GM08714 (cell line): ENCODE measurements at regions not wholly inside any gene's neighbourhood (a gene's known extent, or its start where the extent isn't known, plus 50 kb on each side); places are given as distances from the start of the nearest gene placed in this dataset.
"Not testable (repeated sequence)": the region's sequence is repeated elsewhere in the genome, so short reads cannot be mapped to it uniquely, and the experiment has no call there.

Experiments
- H3K4me3 ChIP-seq: fragments of 200-500 bp; sonication (Bioruptor generic); 2 replicates; pipeline ENCODE4 v1.5.1; 2014; ENCODE audit warnings: mild to moderate bottlenecking, low read length, inconsistent platforms
- ZNF274 ChIP-seq: IDR thresholded peaks from 2 replicates; pipeline ENCODE4 v1.6.1; 2012; ENCODE audit warnings: mild to moderate bottlenecking, low read depth, low read length

DNA sequence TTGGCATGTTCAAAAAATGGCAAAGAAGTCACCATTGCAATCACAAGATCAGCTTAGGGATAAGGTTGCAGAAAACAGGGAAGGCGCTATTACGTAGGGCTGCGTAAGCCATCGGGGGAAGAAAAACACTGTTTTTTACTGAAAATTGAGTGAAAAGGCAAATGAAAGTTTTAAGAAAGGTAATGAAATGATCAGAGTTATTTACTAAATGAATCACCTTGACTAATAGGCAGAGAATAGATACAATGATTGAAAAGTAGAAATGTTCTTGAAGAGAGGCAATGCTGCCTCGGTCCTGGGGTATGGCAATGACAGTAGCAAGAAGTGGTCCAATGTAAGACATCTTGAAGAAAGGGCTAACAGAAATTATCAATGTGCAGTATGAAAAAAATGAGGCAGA lies 1227.8 kb upstream of the ZEB2 start:
- TF ChIP-seq ZNF274, result no peak
- no peak overlapping the region for H3K4me3 ChIP-seq

DNA sequence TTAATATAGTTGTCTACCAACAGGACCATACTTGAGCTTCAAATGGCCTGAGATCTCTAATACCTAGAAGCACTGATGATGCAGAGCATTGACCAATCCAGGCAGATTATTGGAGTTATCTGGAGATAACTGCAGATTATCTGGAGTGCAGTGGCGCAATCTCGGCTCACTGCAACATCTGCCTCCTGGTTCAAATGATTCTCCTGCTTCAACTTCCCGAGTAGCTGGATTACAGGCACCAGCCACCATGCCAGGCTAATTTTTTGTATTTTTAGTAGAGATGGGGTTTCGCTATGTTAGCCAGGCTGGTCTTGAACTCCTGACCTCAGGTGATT lies 1225.4 kb upstream of the ZEB2 start:
- not testable (repeated sequence) for H3K4me3 ChIP-seq

DNA sequence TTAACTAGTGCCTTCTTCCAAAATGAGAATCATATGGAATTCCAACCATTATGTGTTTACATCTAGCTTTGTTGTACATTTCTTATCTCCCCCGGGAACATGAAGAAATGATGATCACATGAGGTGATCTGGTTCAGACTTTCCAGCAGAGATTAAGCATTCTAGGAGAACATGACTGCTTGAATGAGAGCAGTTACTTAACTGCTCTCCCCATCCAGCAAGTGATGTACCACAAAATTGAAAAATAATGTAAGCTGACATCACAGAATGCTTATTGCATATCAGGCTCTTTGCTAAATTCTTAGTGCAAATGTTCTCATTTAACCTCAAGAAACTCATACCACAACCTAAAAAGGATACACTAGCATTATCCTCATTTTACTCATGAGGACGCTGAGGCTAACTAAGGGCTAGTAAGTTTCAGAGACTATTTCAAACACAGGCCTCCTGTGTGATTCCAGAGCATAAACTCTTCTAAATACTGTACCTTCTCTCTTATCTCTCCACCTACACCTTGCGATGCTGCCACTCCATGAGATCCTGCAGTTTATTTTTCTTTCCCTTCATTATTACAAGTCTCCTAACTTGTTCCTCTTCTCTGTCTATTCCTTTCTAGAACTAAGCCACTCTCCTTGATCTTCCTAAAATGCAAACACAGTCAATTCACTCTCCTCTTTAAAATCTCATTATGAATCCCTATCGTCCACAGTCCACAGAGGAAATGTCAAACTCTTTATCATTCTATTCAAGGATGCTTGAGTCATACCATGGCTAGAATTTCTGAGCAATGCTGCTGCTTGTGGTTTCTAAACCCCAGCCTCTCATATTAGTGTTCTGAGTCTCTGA lies 1224.8 kb upstream of the ZEB2 start:
- no peak overlapping the region for H3K4me3 ChIP-seq
- TF ChIP-seq ZNF274, result no peak

DNA sequence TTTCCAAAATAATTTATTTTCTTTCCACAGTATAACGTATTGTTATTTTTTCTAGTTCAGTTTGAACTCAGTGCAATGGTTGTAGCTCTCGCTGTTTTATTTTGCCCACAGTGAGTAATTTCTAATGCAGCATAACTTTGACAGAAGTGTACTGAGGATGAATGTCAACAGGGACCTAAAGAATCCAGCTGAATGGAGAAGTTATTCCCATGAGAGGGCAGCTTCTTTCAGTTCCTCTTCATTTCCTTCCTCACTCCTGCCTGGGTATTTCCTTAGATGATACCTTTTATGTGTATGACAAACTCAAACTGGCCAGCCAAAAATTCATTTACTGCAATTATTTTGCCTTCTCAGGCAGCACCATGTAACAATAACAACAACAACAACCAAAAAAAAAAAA lies 1223.1 kb upstream of the ZEB2 start:
- H3K4me3 ChIP-seq, result no peak overlapping the region
- TF ChIP-seq ZNF274, result no peak

DNA sequence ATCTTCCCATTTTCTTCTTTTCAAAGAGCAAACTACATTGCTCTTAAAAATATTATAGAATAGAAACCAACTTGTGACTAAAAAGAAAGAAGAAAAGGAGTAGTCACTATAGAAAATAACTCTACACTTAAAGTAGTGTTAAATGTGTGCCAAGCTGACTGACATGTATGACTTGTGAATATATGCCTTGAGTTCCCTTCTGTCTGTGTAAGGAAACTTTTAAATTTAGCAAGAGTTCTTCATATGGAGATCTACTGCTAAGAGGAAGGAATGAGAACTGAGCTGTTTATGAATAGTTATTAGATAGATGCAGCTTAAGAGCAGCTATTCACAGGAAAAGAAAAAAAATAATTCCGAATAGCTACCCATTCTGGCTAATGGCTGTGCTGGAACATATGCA lies 1221.7 kb upstream of the ZEB2 start:
- TF ChIP-seq ZNF274, result no peak
- H3K4me3 ChIP-seq, result no peak overlapping the region

DNA sequence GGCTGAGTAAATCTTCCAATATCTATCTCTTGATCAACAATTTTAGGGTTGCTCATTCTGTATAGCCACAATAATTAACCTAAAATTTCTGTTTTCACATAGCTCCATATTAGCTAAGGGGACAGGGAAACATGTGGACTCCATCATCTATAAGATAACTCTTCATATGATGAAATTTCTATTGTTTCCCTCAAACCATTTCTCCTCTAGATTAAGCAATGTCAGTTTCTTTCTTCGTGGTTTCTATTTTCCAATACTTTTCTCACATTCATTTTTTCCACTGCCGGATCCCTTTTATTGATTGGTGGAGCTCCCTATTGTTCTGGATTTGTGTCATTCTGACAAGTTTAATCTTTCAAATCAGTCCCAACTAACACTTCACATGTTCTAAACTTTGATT lies 1221.3 kb upstream of the ZEB2 start:
- no peak for TF ChIP-seq ZNF274
- H3K4me3 ChIP-seq, result no peak overlapping the region

DNA sequence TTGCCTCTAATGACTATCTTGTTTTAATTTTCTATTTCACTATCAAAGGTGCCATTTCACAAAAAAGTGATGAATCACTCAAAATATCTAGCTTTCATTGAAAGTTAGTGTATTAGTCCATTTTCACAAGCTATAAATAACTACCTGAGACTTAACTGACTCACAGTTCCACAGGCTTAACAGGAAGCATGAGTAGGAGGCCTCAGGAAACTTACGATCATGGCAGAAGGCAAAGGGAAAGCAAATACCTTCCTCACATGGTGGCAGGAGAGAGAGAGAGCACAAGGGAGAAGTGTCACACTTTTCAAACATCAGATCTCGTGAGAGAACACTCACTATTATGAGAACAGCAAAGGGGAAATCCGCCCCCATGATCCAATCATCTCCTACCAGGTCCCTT lies 1220.4 kb upstream of the ZEB2 start:
- no peak overlapping the region for H3K4me3 ChIP-seq
- TF ChIP-seq ZNF274, result no peak

DNA sequence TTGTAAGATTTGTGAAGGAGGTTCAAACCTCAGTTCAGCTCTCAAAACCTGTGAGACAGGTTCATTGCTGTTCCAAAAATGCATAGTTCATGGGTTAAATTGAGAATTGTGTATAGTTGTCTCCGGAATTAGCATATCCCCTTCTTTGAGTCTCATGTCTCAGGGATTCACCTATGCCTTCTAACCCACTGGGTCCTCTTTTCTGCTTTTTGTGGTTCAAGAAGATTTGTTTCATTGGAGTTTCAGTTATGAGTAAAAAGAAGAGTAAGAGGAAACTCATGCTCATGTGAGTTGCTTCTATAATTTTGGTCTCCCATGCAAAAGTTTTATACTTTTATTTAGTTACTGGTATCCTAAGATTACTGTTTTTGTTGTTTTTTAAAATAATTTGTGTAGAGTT lies 1219.8 kb upstream of the ZEB2 start:
- no peak for TF ChIP-seq ZNF274
- no peak overlapping the region for H3K4me3 ChIP-seq

DNA sequence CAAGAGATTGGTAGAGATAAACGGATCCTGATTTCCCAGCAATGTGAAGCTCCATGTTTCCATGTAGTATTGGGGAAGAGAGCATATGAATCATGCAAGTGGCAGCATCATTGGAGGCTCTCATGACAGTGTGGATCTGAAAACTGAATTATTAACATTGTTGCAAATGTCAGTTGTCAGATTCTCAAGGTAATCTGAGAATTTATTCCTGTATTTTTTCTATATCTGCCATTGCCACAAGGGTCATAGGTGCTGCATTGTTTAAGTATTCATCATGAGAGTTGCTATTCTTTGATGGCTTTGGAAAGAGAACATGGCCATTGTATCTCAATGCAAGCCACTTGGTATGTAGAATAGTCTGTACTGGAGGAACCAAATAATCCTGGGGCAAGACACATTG lies 1217.0 kb upstream of the ZEB2 start:
- H3K4me3 ChIP-seq, result no peak overlapping the region
- no peak for TF ChIP-seq ZNF274

DNA sequence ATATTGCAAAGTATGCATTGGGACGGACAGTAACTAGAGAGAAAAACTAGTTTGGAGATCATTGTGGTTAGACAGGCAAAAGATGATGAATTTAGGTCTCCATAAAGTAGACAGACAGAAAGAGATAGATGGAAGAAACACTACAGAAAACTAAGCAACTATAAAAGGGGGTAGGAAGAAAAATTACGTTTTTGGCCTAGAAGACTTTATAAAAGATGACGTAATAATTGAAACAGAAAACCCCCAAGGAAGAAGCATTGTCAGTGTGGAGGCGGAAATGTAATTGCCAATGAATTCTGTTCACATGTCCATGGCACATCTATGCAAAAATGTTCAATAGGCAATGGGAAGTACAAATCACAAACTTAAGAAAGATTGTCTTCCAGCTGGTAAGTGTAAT lies 1211.5 kb upstream of the ZEB2 start:
- TF ChIP-seq ZNF274, result no peak
- no peak overlapping the region for H3K4me3 ChIP-seq

DNA sequence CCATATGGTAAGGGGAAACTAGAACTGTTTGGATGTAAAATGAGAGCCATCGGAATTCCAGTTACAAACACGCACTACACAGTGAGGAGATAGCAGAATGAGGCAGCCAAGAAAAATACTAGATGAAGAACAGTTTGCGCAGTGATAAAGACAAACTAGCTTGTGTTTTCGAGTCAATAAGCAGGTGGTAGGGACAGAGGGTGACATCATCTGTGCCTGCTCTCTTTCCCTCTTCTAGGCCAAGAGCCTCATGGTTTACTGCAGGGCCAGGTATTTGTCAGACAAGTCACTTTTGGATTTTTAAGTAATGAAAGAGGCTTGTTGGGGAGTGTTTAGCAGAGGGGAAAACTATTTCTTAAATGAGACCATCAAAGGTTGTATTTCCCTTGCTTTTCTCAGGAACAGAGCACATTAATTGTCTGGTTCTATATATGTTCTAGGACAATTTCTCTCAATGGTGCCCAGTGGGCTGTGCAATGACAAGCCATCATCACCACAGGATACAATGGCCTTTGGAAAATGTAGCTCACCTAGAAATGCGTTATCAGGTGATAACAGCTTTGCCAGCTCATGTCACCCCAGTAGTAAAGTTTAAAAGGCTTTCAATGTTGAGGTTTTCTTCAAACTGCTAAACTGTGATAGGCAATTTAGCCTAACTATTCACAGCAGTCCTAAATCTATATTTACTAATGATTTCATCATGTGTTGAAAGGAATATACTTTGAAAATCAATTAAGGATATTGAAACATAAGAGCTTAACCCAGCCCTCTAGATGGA lies 1210.3 kb upstream of the ZEB2 start:
- H3K4me3 ChIP-seq, result no peak overlapping the region
- TF ChIP-seq ZNF274, result no peak

DNA sequence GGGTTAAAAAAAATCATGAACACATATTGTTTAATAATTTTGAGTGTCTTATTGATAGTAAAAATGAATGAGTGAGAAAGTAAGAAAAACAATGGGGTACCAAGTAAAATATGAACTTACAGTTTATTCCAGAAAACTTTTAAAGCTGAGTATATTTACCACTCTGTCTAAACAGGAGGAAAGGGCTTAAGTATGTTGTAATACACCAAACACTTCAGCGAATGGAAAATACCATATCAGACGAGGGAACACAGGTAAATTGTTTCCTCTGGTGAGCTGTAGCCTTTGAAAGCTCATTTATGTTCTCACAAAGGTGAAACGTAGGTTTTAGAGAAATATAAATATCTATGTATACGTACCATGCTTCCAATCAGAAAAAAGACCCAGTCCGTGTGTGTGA lies 1209.6 kb upstream of the ZEB2 start:
- TF ChIP-seq ZNF274, result no peak
- H3K4me3 ChIP-seq, result no peak overlapping the region

DNA sequence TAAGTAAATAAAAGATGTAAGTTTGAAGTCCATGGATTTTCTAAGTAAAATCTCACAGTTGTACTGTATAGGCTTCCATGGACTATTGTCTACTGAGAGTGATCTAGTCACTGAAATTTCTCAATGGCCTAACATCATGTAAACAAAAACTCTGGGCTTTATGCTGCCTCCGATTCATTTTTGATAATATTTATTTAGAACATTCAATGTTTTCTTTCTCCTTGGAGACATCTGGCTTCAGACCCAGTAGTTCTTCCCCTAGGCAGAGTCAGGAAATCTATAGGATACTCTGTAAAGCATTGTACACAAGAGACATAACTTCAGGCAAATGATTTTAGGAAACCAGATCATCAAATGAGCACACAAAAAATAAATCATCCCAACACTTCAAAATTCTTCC lies 1208.6 kb upstream of the ZEB2 start:
- TF ChIP-seq ZNF274, result no peak
- H3K4me3 ChIP-seq, result no peak overlapping the region

DNA sequence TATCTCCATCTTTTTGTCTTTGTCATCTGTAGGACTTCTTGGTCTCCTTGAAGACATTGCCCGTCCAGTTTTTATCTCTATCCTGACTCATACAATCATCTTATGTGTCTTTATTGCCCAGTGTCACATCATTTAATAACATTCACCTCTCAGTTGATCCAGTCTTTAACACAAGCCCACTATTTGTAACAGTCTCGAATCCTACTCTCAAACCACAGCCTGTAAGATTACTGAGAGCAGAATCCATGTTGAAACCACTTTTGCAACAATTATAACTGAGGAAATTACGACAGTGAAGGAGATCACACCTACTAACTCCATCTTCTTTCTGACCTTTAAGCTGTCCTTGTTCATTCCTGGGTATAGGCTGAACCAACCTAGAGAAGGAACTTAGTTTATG lies 1206.0 kb upstream of the ZEB2 start:
- H3K4me3 ChIP-seq, result no peak overlapping the region
- no peak for TF ChIP-seq ZNF274

DNA sequence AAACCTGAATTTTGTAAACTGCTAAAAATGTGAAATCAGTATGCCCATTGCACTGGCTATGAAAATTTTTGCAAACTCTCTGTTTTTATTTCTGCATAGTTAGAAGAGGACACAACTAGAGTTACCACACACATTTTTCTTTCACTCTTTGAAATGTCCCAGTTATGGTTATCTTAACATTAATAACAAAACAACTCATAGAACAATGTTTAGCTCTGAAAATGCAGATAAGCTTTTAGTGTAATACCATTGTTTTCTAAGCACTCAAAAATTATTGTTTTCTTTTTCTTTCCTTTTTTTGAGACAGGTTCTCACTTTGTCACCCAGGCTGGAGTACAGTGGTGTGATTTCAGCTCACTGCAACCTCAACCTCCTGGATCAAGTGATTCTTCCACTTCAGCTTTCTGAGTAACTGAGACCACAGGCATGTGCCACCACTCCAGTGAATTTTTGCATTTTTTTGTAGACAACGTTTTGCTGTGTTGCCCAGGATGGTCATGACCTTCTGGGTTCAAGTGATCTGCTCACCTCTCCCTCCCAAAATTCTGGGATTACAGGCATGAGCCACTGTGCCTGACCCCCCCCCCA lies 1204.5 kb upstream of the ZEB2 start:
- TF ChIP-seq ZNF274, result no peak
- no peak overlapping the region for H3K4me3 ChIP-seq
